ENCODE measurements at regions not wholly inside any gene's neighbourhood (a gene's known extent, or its start where the extent isn't known, plus 50 kb on each side); places are given as distances from the start of the nearest gene placed in this dataset.
"Not testable (repeated sequence)": the region's sequence is repeated elsewhere in the genome, so short reads cannot be mapped to it uniquely, and the experiment has no call there.

DNA sequence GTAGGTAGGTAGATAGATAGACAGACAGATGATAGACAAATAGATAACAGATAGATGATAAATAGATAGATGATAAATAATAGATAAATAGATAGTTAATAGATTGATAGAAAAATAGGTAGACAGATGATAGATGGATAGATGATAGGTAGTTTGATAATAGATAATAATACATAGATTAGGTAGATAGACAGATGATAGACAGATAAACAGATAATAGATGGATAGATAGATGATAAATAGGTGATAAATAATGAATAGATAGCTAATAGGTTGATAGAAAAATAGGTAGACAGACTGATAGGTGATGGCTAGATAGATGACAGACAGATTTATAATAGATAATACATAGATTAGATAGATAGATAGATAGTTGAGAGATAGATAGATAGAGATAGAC is 350.5 kb upstream of the DPP6 start:
- DNase-seq = no peak

DNA sequence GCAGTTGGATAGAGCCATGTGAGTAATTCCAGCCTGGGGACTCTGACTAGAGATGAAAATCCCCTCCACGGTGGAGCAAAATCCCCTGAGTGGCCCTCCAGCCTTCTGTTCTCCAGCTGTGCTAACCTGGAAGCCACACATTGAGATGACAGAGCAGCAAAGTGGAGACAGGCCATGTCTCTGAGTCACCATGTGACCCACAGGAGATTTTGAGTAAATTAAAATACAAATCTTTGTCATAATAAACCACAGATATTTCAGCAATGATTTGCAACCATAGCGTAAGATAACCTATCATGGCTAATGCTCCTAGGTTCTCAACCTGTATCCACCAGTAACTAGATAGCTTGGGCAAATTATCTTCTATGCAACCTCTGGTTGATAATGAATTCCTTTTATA is 328.3 kb upstream of the DPP6 start:
- not testable (repeated sequence) for DNase-seq

DNA sequence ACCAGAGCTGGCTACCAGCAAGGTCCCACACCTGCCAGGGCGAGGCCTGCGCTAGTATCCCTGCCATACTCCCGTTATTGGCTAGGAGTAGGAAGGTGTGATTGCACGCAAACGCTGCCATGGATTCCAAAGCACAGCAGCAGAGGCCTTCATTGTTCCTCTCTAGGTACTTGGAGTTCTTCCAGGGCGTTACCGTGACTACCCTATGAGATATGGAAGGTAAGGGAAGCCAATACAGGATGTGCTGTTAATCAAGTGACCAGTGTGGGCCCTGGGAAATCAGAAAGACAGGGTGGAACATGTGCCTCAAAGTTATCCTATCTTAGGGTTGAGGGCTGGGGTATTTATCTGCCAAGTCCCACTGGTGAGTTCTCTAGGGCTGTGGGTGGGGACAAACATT is 320.7 kb upstream of the DPP6 start:
- DNase-seq = not testable (repeated sequence)

DNA sequence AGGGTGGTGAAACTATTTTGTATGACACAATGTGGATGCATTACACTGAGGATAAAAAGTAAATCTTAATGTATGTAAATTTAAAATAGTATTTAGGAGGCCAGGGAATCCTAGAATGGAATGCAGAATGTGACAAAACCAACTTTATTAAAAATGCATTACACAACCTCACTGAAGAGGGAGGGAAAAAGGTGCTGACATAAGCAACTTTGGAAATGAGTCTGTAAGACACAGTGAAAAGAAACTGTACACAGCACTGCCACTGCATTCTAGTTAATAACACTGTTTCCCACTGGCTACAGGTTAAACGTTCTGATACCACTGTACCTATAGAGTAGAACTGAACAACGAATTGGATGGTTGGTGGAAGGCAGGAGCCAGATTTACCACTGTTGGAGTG is 308.8 kb upstream of the DPP6 start:
- not testable (repeated sequence) for DNase-seq

DNA sequence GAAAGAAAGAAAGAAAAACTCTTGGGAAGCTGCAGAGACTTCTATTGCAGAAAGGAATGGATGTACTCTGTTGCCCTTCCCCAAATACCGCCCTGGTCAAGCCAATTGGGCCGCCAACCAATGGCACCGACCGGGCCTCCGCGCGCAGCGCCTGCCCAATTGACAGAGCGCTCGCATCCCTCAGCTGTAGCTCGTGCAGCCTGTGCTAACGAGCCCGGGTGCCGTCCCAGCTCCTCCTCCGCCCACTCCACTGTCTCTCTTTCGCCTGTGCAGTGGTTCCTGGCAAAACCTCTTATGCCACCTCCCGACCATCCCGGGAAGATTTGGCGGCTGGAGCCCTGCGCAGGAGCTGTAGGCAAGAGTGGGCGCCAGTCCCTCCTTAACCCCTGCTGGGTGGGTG is 304.2 kb upstream of the DPP6 start:
- not testable (repeated sequence) for DNase-seq

DNA sequence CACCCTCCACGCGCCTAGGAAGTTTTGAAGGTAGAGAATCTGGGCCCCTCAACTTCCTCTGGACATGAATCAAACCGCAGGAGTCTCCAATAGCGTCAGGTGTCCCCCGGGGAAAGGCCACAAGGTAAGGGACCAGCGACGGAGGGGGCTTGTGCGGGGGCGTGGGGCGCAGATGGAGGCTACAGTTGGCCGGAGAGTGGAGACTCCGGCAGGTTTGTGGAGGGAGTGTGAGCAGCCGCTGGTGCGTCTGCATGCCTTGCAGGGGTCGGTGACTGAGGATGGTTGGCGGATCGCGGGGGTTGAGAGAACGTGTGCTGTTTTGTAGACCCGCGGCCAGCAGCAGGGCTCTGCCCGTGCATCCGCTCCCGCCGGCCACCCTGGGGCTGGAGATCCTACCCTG is 303.3 kb upstream of the DPP6 start:
- not testable (repeated sequence) for DNase-seq

- not testable (repeated sequence) for DNase-seq
Observed at GRCh38 chr7:153765869-153766268, 286.3 kb upstream of the DPP6 start.

- not testable (repeated sequence) for DNase-seq
Observed at GRCh38 chr7:153766926-153767325, 285.3 kb upstream of the DPP6 start.

- DNase-seq = no peak
Observed at GRCh38 chr7:153772966-153773365, 279.2 kb upstream of the DPP6 start.

GRCh38 chr7:153776940-153777339 is 275.3 kb upstream of the DPP6 start:
- not testable (repeated sequence) for DNase-seq

DNA sequence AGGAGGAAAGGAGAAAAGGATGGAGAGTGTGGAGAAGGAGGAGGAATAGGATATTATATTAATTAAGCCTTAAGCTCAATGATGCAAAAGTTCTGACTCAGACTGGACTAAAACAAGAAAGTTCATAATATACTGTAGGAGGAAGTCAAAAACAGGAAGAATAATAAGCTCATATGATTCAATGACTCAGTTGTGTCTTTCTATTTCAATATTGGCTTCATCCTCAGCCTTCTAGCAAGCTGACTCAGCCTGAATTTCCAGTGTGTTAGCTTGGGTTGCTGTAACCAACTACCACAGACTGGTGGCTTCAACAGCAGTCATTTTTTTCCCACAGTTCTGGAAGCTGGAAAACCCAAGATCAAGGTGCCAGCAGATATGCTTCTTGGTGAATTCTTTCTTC is 254.8 kb upstream of the DPP6 start:
- DNase-seq = not testable (repeated sequence)

DNA sequence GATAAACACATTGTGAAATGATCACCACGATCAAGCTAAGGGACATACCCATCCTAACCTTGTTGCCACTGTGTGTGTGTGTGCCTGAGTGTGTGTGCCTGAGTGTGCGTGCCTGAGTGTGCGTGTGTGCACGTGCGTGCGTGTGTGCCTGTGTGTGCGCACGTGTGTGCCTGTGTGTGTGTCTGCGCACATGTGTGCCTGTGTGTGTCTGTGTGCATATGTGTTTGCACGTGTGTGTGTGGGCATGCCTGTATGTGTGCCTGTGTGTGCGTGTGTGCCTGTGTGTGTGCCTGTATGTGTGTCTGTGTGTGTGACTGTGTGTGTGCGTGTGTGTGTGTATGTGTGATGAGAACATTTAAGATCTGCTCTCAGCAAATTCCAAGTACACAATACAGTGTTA is 244.1 kb upstream of the DPP6 start:
- no peak for DNase-seq

DNA sequence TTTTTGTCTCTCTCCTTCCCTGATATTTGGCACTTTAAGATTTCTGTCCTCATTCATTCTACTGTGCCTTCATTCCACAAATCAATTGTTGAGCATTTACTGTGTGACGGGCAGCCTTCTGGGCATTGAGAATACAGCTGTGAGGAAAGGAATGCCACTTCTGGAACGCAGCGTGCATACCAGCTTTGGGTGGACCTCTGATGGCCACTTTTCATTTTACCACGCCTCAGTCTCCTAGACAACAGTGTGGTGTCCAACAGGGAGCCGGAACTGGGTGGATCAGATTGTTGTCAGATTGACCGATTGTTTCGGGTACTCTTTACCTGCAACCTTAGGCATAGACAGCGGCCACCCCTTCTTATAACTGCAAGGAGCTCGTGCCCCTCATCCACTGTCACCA is 222.7 kb upstream of the DPP6 start:
- no peak for DNase-seq

DNA sequence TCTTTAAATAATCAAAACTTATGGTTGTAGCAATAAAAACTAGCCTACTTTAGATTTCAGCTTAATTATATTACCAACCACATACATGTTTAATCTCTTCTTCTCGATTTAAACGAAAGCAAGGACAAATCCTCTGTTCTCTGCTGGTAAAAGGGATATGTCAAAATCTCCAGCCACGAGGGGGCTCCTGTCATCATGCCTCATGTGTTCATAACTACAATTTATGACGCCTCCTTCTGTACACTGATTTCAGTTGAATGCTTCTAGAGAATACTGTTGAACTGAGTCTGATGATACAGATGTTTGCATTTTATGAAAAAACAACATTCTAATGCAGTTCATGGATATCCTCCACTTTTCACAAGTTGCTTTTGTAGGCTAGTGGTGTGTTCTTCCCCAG is 220.0 kb upstream of the DPP6 start:
- no peak for DNase-seq

GRCh38 chr7:153835103-153835502 is 217.1 kb upstream of the DPP6 start:
- DNase-seq = no peak

GRCh38 chr7:153835712-153836265 is 216.4 kb upstream of the DPP6 start:
- no peak for DNase-seq

DNA sequence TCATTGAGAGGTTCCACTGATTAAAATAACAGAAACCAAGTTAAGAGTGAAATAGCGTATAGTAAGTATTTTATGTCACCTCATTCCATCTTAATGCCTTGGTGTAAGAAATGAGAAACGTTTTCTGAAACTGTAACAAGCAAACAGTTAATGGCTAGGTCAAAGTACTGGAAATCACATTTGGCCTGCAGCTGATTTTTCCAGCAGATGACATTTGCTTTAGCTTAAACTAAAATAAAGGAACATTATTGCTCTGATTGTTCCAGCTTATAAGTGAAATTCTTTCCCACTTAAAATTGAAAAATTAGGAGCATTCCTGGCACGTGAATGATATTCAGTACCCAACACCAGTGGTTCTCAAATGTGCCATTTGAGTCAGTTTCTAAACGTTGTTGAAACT is 213.6 kb upstream of the DPP6 start:
- no peak for DNase-seq

DNA sequence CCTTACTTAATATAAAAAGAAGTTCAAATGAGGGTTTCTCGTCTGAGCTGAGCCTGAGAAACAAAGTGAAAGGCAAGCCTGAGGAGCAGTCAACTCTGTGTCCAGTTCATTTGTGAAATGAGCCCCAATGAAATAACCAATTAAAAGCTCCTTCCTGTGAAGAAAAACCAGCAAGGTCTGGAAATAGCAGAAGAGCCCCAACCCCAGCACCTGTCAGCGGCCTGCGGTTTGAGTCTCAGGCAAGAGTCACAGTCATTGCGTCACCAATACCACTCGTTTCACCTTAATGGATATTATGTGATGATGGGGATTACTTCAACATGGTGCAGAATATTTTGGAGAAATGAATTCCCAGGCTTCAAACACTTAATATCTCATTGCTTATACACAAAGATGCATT is 211.3 kb upstream of the DPP6 start:
- no peak for DNase-seq

DNA sequence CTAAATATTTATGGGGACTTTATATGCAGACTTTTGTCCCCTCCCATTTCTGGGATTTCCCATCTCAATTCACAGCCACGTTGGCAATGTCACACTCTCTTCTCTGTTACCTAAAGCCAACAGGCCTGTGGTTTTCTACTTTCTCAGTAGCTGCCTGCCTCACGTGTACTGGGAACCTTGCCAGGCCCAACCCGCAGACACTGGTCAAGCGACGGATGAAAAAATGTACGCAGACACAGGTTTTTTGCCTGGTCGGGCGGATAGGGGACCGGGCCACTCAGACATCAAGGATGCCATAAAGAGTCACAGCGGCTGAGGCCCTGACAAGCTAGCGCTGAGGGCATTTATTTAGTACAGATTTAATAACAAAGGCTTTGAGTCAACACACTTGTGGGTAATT is 204.4 kb upstream of the DPP6 start:
- DNase-seq = no peak

DNA sequence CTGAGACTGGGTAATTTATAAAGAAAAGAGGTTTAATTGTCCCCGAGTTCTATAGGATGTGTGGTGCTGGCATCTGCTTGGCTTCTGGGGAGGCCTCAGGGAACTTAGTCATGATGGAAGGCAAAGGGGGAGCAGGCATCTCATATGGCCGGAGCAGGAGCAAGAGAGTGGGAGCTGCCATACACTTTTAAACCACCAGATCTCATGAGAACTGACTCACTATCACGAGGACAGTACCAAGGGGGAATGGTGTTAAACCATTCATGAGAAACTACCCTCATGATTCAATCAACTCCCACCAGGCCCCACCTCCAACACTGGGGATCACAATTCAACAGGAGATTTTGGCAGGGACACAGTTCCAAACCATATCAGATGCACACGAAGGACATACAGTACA is 199.9 kb upstream of the DPP6 start:
- no peak for DNase-seq

DNA sequence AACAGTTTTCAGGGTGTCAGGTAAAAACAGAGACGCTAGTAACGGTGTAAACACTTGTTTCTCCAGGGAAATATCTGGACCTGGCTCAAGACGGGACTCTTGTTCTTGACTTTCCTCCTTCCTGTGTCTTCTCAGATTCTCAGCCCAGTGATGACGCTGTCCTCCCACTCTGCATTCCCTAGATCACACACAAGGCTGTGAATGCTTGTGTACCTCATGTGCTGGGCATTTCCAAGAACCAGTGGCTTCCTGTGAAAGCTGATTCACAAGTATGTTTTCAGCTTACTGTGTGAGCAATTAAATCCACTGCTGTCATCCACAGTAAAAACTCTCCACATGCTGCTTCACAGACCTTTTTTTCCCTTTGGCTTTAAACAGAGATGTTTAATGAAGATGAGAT is 193.8 kb upstream of the DPP6 start:
- DNase-seq = no peak

DNA sequence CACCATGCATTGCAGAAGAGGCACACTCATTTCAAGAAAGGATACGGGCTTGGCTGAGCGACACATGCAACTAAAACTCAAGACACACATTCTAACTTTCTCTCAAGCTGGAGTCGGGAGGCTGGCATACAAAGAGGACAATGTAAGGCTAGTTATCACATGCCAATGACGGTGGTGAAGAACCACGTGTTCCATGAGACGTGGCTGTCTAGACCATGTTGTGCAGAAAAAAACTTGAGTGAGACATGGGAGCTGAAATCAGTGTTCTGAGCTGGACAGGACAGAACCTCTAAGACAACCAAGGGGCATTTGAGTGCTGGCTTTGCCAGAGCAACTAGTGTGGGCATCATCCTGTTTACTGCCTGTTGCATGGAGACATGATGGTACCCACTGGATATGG is 193.0 kb upstream of the DPP6 start:
- no peak for DNase-seq

GRCh38 chr7:153886506-153887441 is 165.4 kb upstream of the DPP6 start:
- no peak for DNase-seq

- no peak for DNase-seq
Observed at GRCh38 chr7:153887749-153888569, 164.2 kb upstream of the DPP6 start.

Measured in NCI-H187 (cell line).